HEK293 (cell line): ENCODE measurements at regions not wholly inside any gene's neighbourhood (a gene's known extent, or its start where the extent isn't known, plus 50 kb on each side); places are given as distances from the start of the nearest gene placed in this dataset.

Source experiments
- BCL11A ChIP-seq: fragments of 450-650 bp; formaldehyde crosslinking; IDR thresholded peaks from 2 replicates; pipeline ENCODE4 v1.5.1; 2016; ENCODE audit warnings: low read depth, missing biosample characterization, missing genetic modification characterization
- KLF1 ChIP-seq: fragments of 450-650 bp; formaldehyde crosslinking; IDR thresholded peaks from 2 replicates; pipeline ENCODE4 v1.5.1; 2016; ENCODE audit warnings: missing biosample characterization, missing genetic modification characterization
- SETDB1 ChIP-seq: IDR thresholded peaks from one replicate; pipeline ENCODE4 v1.6.1; 2017; ENCODE audit warnings: mild to moderate bottlenecking, low read length, moderate library complexity, mixed read lengths; ENCODE audit not compliant: insufficient read length
- ZBTB1 ChIP-seq: fragments of 450-650 bp; formaldehyde crosslinking; IDR thresholded peaks from 2 replicates; pipeline ENCODE4 v1.5.1; 2016; ENCODE audit warnings: missing biosample characterization, missing genetic modification characterization
- ZNF23 ChIP-seq: fragments of 450-650 bp; formaldehyde crosslinking; IDR thresholded peaks from 2 replicates; pipeline ENCODE4 v1.5.1; 2016; ENCODE audit warnings: missing biosample characterization, missing genetic modification characterization, borderline replicate concordance
- ZNF274 ChIP-seq, 2 experiments: fragments of 200-500 bp in 1 of 2; fragments of 450-650 bp in 1 of 2; sonication (Bioruptor generic) in 1 of 2; formaldehyde crosslinking in 1 of 2; IDR thresholded peaks; 2 replicates each; pipeline versions ENCODE4 v1.5.1 to v1.6.1; 2014 to 2016; ENCODE audit warnings: borderline replicate concordance in 1 of 2, inconsistent platforms in 1 of 2, low read length in 1 of 2, missing biosample characterization in 1 of 2, missing genetic modification characterization in 1 of 2
- ZNF501 ChIP-seq: fragments of 450-650 bp; formaldehyde crosslinking; IDR thresholded peaks from 2 replicates; pipeline ENCODE4 v1.5.1; 2016; ENCODE audit warnings: missing biosample characterization, missing genetic modification characterization
- ZNF558 ChIP-seq: fragments of 450-650 bp; formaldehyde crosslinking; IDR thresholded peaks from 2 replicates; pipeline ENCODE4 v1.5.1; 2016; ENCODE audit warnings: missing biosample characterization, missing genetic modification characterization
- TF ChIP-seq, protein P1 (sequence below): fragments of 450-650 bp; formaldehyde crosslinking; IDR thresholded peaks from 2 replicates; pipeline ENCODE4 v1.5.1; 2016; ENCODE audit warnings: missing biosample characterization, missing genetic modification characterization
- TF ChIP-seq, protein P2 (sequence below): fragments of 450-650 bp; formaldehyde crosslinking; IDR thresholded peaks from 2 replicates; pipeline ENCODE4 v1.5.1; 2017; ENCODE audit warnings: missing biosample characterization, missing genetic modification characterization
- TF ChIP-seq, protein P3 (sequence below): fragments of 450-650 bp; formaldehyde crosslinking; IDR thresholded peaks from 2 replicates; pipeline ENCODE4 v1.5.1; 2016; ENCODE audit warnings: missing biosample characterization, missing genetic modification characterization

DNA sequence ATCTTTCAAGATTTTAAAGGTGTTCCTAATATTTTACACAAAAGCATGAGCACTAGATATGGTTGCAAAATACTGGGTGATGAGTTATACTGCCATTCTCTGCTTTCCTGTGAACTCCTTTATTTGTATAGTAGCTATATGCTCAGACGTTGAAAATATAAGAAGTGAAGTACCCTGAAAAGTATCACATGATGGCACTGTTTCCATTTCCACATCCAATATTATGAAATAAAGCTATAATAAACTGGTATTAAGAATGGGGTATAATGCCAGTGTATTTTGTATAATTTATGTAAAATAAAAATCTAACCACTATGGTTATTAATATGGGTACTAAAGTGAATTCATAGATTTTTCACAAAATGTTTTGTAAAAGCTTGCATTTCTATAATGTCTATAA is 79.6 kb upstream of the FOXP2 start:
- no peak for TF ChIP-seq BCL11A
- TF ChIP-seq ZNF23 (tag by site-specific recombination), result no peak
- TF ChIP-seq, protein P1, sequence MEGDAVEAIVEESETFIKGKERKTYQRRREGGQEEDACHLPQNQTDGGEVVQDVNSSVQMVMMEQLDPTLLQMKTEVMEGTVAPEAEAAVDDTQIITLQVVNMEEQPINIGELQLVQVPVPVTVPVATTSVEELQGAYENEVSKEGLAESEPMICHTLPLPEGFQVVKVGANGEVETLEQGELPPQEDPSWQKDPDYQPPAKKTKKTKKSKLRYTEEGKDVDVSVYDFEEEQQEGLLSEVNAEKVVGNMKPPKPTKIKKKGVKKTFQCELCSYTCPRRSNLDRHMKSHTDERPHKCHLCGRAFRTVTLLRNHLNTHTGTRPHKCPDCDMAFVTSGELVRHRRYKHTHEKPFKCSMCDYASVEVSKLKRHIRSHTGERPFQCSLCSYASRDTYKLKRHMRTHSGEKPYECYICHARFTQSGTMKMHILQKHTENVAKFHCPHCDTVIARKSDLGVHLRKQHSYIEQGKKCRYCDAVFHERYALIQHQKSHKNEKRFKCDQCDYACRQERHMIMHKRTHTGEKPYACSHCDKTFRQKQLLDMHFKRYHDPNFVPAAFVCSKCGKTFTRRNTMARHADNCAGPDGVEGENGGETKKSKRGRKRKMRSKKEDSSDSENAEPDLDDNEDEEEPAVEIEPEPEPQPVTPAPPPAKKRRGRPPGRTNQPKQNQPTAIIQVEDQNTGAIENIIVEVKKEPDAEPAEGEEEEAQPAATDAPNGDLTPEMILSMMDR (tag by site-specific recombination), result no peak
- TF ChIP-seq ZNF274 (IDR thresholded peaks at IDR 0.05; ENCODE audit: low read length), result no peak
- TF ChIP-seq ZNF274 (tag by site-specific recombination; IDR thresholded peaks at IDR 0.05; ENCODE audit: borderline replicate concordance), result no peak
- no peak for TF ChIP-seq KLF1 (tag by site-specific recombination)
- TF ChIP-seq, protein P2, sequence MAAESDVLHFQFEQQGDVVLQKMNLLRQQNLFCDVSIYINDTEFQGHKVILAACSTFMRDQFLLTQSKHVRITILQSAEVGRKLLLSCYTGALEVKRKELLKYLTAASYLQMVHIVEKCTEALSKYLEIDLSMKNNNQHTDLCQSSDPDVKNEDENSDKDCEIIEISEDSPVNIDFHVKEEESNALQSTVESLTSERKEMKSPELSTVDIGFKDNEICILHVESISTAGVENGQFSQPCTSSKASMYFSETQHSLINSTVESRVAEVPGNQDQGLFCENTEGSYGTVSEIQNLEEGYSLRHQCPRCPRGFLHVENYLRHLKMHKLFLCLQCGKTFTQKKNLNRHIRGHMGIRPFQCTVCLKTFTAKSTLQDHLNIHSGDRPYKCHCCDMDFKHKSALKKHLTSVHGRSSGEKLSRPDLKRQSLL, result no peak
- no peak for TF ChIP-seq ZNF501 (tag by site-specific recombination)
- no peak for TF ChIP-seq ZBTB1 (tag by site-specific recombination)
- no peak for TF ChIP-seq ZNF558 (tag by site-specific recombination)
- TF ChIP-seq, protein P3, sequence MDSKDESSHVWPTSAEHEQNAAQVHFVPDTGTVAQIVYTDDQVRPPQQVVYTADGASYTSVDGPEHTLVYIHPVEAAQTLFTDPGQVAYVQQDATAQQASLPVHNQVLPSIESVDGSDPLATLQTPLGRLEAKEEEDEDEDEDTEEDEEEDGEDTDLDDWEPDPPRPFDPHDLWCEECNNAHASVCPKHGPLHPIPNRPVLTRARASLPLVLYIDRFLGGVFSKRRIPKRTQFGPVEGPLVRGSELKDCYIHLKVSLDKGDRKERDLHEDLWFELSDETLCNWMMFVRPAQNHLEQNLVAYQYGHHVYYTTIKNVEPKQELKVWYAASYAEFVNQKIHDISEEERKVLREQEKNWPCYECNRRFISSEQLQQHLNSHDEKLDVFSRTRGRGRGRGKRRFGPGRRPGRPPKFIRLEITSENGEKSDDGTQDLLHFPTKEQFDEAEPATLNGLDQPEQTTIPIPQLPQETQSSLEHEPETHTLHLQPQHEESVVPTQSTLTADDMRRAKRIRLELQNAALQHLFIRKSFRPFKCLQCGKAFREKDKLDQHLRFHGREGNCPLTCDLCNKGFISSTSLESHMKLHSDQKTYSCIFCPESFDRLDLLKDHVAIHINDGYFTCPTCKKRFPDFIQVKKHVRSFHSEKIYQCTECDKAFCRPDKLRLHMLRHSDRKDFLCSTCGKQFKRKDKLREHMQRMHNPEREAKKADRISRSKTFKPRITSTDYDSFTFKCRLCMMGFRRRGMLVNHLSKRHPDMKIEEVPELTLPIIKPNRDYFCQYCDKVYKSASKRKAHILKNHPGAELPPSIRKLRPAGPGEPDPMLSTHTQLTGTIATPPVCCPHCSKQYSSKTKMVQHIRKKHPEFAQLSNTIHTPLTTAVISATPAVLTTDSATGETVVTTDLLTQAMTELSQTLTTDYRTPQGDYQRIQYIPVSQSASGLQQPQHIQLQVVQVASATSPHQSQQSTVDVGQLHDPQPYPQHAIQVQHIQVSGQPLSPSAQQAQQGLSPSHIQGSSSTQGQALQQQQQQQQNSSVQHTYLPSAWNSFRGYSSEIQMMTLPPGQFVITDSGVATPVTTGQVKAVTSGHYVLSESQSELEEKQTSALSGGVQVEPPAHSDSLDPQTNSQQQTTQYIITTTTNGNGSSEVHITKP (tag by site-specific recombination), result no peak
- TF ChIP-seq SETDB1, result no peak
